C4-2B (cell line): ENCODE measurements at regions not wholly inside any gene's neighbourhood (a gene's known extent, or its start where the extent isn't known, plus 50 kb on each side); places are given as distances from the start of the nearest gene placed in this dataset.

Source experiments
- ZFX ChIP-seq: fragments of 450-650 bp; IDR thresholded peaks from 2 replicates; pipeline ENCODE4 v1.6.1; 2017
- TF ChIP-seq, protein P1 (sequence below): fragments of 450-650 bp; conservative IDR thresholded peaks from 2 replicates; pipeline ENCODE4 v1.5.1; 2017; ENCODE audit warnings: mild to moderate bottlenecking

DNA sequence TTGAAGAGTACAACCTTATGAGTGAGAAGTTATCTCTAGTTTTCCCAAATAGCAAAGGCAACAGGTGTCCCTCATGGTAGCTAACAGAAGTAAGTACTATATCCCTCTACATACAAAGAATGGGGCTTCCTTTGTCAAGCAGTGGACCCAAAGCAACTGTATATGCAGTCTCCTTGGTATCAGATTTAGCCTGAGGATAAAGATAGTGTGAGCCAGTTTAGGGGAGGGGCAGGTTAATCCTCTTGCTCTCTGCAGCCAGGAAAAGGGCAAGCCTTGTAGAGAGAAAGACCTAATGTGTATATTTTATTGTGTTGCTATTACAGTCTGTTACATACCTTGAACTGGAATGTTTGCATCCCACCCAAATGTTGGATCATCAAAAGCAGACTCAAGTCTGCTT lies 117.9 kb upstream of the COL8A1 start:
- TF ChIP-seq, protein P1, sequence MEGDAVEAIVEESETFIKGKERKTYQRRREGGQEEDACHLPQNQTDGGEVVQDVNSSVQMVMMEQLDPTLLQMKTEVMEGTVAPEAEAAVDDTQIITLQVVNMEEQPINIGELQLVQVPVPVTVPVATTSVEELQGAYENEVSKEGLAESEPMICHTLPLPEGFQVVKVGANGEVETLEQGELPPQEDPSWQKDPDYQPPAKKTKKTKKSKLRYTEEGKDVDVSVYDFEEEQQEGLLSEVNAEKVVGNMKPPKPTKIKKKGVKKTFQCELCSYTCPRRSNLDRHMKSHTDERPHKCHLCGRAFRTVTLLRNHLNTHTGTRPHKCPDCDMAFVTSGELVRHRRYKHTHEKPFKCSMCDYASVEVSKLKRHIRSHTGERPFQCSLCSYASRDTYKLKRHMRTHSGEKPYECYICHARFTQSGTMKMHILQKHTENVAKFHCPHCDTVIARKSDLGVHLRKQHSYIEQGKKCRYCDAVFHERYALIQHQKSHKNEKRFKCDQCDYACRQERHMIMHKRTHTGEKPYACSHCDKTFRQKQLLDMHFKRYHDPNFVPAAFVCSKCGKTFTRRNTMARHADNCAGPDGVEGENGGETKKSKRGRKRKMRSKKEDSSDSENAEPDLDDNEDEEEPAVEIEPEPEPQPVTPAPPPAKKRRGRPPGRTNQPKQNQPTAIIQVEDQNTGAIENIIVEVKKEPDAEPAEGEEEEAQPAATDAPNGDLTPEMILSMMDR: no peak
- TF ChIP-seq ZFX: no peak
